ENCODE measurements at regions not wholly inside any gene's neighbourhood (a gene's known extent, or its start where the extent isn't known, plus 50 kb on each side); places are given as distances from the start of the nearest gene placed in this dataset.

DNA sequence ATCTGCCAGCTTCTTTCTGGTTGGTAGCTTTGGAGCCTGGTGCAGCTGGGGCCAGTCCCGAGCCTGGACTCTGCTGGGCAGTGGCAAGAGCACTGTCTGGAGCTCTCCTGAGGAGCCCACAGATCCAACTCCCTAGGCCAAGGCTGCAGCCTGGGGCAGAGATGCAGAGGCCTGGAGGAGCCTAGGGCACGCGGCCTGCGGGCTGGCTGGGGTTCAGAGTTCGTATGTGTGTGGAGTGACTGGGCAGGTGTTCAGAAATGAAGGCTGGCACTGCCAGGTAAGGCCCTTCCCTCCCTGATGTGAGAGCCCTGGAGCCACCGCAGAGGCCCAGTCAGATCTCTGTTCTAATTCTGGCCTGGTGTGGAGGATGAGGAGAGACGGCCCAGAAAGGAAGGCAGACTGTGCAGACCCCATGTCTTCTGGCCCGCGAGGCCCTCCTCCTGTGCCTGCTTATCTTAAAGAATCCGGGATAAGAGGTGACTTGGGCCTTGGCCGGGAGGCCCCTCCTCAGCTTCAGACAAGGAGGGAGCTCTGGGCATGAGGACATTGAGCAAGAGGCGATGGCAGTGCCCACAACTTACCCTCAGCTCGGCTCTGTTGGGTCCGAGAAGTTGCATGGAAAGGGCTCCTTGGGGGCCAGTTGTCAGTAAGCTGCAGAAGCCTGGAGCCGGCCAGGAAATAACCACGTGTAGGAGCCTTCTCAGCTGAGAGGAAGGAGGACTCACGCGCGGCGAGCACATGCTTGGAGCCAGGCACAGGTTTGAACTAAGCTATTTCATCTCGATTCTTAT is 62.2 kb upstream of the B3GAT1 start (continued):
- TF ChIP-seq KDM5A (IDR thresholded peaks at IDR 0.05; ENCODE audit: low read length) = no peak
